ENCODE measurements at regions not wholly inside any gene's neighbourhood (a gene's known extent, or its start where the extent isn't known, plus 50 kb on each side); places are given as distances from the start of the nearest gene placed in this dataset.

DNA sequence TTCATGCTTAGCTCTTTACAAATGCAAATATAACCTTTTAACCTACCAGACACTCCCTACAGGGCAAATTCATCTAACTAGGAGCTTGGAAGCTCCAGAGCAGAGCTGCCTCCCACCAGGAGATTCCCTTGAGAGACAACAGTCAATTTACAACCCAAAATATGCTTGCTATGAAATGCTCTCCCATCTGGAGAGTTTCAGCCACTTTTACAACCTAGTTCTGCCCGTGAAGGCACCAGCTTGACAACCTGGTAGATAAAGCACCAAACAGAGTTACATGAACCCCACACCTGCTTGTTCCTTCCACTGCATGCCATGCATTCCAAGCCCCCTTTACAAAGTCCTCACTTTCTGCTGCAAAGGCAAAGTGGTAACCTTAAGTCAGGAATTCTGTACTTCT lies 215.3 kb upstream of the KIF2B start:
- TF ChIP-seq CTCF (conservative IDR thresholded peaks at IDR 0.05) (no peak), EZH2 (IDR thresholded peaks at IDR 0.05; ENCODE audit: low read depth) (no peak)
